ENCODE measurements at regions not wholly inside any gene's neighbourhood (a gene's known extent, or its start where the extent isn't known, plus 50 kb on each side); places are given as distances from the start of the nearest gene placed in this dataset.

DNA sequence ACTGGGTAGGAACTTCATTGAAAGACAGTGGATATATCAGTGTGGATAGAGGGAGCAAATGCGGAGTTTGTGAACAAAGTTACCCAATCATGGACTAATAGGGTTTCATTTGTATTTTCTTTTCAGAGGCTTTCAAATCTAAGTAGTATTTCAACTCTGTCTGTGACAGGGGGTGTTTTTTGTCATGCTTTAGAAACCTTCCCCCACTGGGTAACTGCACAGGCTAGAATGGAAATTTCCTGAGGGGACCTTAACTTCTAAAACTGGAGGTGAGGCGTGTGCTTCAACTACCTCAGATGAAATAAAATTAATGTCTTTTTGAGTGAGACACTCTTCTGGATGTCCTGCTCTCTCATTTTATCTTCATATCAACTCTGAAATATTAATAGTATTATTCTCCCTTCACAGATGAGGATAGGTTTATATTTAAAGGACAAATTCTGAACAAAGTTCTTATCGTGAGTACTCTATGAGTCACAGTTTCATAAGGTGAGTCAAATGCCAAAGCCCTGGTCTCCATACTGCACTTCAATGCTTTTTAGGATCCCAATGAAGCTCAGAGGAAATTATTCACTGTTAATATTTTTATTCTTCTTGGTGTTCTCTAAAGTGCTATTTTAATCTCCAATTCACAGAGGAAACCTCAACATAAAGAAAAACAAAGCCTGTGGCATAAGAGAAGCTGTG, 770.6 kb downstream of the CCSER2 start:
- H3K27ac ChIP-seq (ENCODE audit: insufficient read length, low read depth, low read length), result no peak overlapping the region

More for the DNA sequence above, 770.6 kb downstream of the CCSER2 start:
- Histone ChIP-seq H4K8ac (replicated peaks; ENCODE audit: insufficient read length, low read depth, low read length) (no peak overlapping the region), H3K4me2 (ENCODE audit: insufficient read depth, insufficient read length, low read length) (no peak overlapping the region), H2BK15ac (ENCODE audit: low read depth, low read length) (no peak overlapping the region), H2BK5ac (ENCODE audit: insufficient read length, low read length) (no peak overlapping the region), H2AK5ac (ENCODE audit: insufficient read length, low read length) (no peak overlapping the region), H2AFZ (ENCODE audit: low read length) (no peak overlapping the region), H3K56ac (ENCODE audit: insufficient read length, low read depth, low read length) (no peak overlapping the region), H3K4me1 (ENCODE audit: insufficient read depth, low read length) (no peaks in the 10 kb centered on the region), H3K4ac (ENCODE audit: low read depth, low read length) (no peak overlapping the region), H2BK20ac (ENCODE audit: low read depth, low read length, poor library complexity, severe bottlenecking) (no peak overlapping the region), H3K9me3 (ENCODE audit: control insufficient read depth, low read depth, low read length) (no peaks in the 10 kb centered on the region), H4K20me1 (ENCODE audit: control insufficient read depth, insufficient read depth, insufficient read length) (no peaks in the 10 kb centered on the region), H2BK12ac (ENCODE audit: insufficient read length, low read depth, low read length) (no peak overlapping the region), H3K79me2 (ENCODE audit: insufficient read depth, low read length) (no peaks in the 10 kb centered on the region), H4K91ac (ENCODE audit: insufficient read length, low read depth, low read length) (no peak overlapping the region), H3K79me1 (ENCODE audit: insufficient read depth, low read depth, low read length, poor library complexity, severe bottlenecking) (no peaks in the 10 kb centered on the region), H3K23me2 (ENCODE audit: insufficient read length, low read depth, low read length, poor library complexity, severe bottlenecking) (no peaks in the 10 kb centered on the region), H3K27me3 (ENCODE audit: insufficient read depth, low read length) (no peaks in the 10 kb centered on the region), H3K23ac (ENCODE audit: insufficient read length, low read depth, low read length) (no peak overlapping the region), H3K18ac (ENCODE audit: insufficient read length, low read depth, low read length) (no peak overlapping the region), H2BK120ac (ENCODE audit: low read depth, low read length, poor library complexity, severe bottlenecking) (no peak overlapping the region), H4K5ac (ENCODE audit: insufficient read length, low read depth, low read length) (no peak overlapping the region), H3T11ph (ENCODE audit: low read length) (no peak overlapping the region), H3K9ac (ENCODE audit: extremely low read depth, insufficient read length, low read length) (no peak overlapping the region), H3K14ac (ENCODE audit: insufficient read depth, low read length) (no peak overlapping the region)
- H3K4me1 Mint-ChIP-seq, result peaks cover 8 to 9% of the 10 kb centered on the region in 2 experiments; a peak in 3 of 4 replicates
- H3K36me3 Mint-ChIP-seq (ENCODE audit: insufficient read depth in 1 of 3, low read depth in 3 of 3), result no peaks in the 10 kb centered on the region
- H3K27ac Mint-ChIP-seq, result no peak overlapping the region
- DNase-seq, result no peak
- no CpG with 5 or more reads among the region's 3 CpGs for WGBS (ENCODE audit: extremely low coverage, insufficient read length, low lambda C conversion rate)
- TF ChIP-seq, protein P1, sequence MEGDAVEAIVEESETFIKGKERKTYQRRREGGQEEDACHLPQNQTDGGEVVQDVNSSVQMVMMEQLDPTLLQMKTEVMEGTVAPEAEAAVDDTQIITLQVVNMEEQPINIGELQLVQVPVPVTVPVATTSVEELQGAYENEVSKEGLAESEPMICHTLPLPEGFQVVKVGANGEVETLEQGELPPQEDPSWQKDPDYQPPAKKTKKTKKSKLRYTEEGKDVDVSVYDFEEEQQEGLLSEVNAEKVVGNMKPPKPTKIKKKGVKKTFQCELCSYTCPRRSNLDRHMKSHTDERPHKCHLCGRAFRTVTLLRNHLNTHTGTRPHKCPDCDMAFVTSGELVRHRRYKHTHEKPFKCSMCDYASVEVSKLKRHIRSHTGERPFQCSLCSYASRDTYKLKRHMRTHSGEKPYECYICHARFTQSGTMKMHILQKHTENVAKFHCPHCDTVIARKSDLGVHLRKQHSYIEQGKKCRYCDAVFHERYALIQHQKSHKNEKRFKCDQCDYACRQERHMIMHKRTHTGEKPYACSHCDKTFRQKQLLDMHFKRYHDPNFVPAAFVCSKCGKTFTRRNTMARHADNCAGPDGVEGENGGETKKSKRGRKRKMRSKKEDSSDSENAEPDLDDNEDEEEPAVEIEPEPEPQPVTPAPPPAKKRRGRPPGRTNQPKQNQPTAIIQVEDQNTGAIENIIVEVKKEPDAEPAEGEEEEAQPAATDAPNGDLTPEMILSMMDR (conservative IDR thresholded peaks at IDR 0.05), result no peak
- H3K9me3 Mint-ChIP-seq, result no peaks in the 10 kb centered on the region
- H3K4me3 Mint-ChIP-seq, result no peak overlapping the region
- H3K27me3 Mint-ChIP-seq (ENCODE audit: low read depth), result no peaks in the 10 kb centered on the region

Measured in H9 (cell line).